GM23338 (cell line): ENCODE measurements at regions not wholly inside any gene's neighbourhood (a gene's known extent, or its start where the extent isn't known, plus 50 kb on each side); places are given as distances from the start of the nearest gene placed in this dataset.

Experiments
- CREB1 ChIP-seq: fragments of 250-450 bp; sonication (Bioruptor Pico); IDR thresholded peaks from 2 replicates; pipeline ENCODE4 v1.5.0; 2020; ENCODE audit warnings: low read depth, mild to moderate bottlenecking, moderate library complexity
- EZH2 ChIP-seq: fragments of 200-600 bp; sonication (generic); IDR thresholded peaks from one replicate; pipeline ENCODE4 v1.8.0; 2017; ENCODE audit warnings: antibody characterized with exemption, mild to moderate bottlenecking, low read depth; ENCODE audit not compliant: unreplicated experiment
- EZH2phosphoT487 ChIP-seq: fragments of 200-600 bp; sonication (generic); IDR thresholded peaks from one replicate; pipeline ENCODE4 v1.8.1; 2018; ENCODE audit warnings: antibody characterized with exemption; ENCODE audit not compliant: unreplicated experiment
- POLR2AphosphoS5 ChIP-seq: IDR thresholded peaks from 2 replicates; pipeline ENCODE4 v1.6.1; 2016; ENCODE audit warnings: antibody characterized with exemption, low read depth
- REST ChIP-seq: IDR thresholded peaks from one replicate; pipeline ENCODE4 v1.6.1; 2018; ENCODE audit warnings: antibody characterized with exemption; ENCODE audit not compliant: unreplicated experiment
- TF ChIP-seq, protein P1 (sequence below), 2 experiments: fragments of 200-600 bp in 1 of 2; sonication (generic) in 1 of 2; conservative IDR thresholded peaks; 2 replicates each; pipeline versions ENCODE4 v1.5.1 to v1.6.1; 2016 to 2017; ENCODE audit warnings: antibody characterized with exemption in 2 of 2, low read depth in 2 of 2, mild to moderate bottlenecking in 2 of 2, moderate library complexity in 1 of 2

- TF ChIP-seq, protein P1, sequence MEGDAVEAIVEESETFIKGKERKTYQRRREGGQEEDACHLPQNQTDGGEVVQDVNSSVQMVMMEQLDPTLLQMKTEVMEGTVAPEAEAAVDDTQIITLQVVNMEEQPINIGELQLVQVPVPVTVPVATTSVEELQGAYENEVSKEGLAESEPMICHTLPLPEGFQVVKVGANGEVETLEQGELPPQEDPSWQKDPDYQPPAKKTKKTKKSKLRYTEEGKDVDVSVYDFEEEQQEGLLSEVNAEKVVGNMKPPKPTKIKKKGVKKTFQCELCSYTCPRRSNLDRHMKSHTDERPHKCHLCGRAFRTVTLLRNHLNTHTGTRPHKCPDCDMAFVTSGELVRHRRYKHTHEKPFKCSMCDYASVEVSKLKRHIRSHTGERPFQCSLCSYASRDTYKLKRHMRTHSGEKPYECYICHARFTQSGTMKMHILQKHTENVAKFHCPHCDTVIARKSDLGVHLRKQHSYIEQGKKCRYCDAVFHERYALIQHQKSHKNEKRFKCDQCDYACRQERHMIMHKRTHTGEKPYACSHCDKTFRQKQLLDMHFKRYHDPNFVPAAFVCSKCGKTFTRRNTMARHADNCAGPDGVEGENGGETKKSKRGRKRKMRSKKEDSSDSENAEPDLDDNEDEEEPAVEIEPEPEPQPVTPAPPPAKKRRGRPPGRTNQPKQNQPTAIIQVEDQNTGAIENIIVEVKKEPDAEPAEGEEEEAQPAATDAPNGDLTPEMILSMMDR (conservative IDR thresholded peaks at IDR 0.05; ENCODE audit: low read depth in 2 of 2) = no peak
- TF ChIP-seq EZH2 (no peak), REST (no peak), POLR2AphosphoS5 (no peak), CREB1 (CRISPR knock-in tag) (no peak), EZH2phosphoT487 (no peak)
These were observed 81.9 kb upstream of the AKT3 start for GRCh38 chr1:243931957-243932356.
